ENCODE measurements at regions not wholly inside any gene's neighbourhood (a gene's known extent, or its start where the extent isn't known, plus 50 kb on each side); places are given as distances from the start of the nearest gene placed in this dataset.
"Not testable (repeated sequence)": the region's sequence is repeated elsewhere in the genome, so short reads cannot be mapped to it uniquely, and the experiment has no call there.

DNA sequence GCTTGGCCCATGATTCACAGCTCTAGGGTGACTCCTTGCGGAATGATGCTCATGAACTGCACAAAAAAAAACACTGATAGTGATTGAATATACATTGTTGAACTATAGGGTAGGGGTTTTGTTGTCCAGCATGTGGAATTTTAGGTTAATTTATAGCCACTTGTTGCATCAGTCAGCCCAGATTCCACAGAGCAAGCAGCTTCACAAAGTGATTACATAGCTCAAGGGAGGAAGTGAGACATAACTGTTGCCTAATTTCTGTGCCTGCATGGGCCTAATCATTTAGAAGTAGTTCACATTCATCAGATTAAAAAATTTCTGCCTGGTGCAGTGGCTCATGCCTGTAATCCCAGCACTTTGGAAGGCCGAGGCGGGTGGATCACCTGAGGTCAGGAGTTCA lies 142.2 kb upstream of the ZNF722 start:
- 93% methylated on average over 3 of the region's 3 CpGs for WGBS
- peaks cover 12% of the 10 kb centered on the region for H3K9me3 ChIP-seq

DNA sequence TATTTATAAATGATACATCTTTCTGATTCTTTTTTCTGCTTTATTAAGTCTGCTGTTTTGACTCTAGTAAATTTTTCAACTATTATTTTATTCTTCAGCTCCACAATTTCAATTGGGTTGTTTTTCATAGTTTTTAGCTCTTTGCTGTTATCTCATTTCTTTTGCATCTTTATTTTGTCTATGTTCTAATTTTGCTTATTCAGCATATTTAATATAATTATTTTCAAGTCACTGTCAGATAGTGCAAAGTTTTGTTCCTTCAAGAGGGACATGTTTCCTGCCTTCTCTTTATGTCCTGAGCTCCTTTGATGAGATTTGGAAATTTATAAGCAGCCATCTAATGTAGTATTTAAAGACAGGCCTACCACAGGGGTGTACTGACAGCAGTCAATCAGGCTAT lies 131.5 kb upstream of the ZNF722 start:
- no peaks in the 10 kb centered on the region for H3K27me3 ChIP-seq
- no peaks in the 10 kb centered on the region for H3K36me3 ChIP-seq
- no peak for TF ChIP-seq POLR2A (IDR thresholded peaks at IDR 0.05)
- no peak for TF ChIP-seq EP300 (IDR thresholded peaks at IDR 0.05)
- H3K27ac ChIP-seq = no peak overlapping the region
- H3K4me1 ChIP-seq = no peaks in the 10 kb centered on the region
- H3K4me3 ChIP-seq = no peak overlapping the region
- DNase-seq (ENCODE audit: low spot score in 2 of 2) = no peak
- peaks cover 25% of the 10 kb centered on the region for H3K9me3 ChIP-seq

More for the DNA sequence above, 142.2 kb upstream of the ZNF722 start:
- H3K27me3 ChIP-seq; H3K27ac ChIP-seq; H3K4me1 ChIP-seq; DNase-seq (ENCODE audit: low spot score in 2 of 2); H3K36me3 ChIP-seq; H3K4me3 ChIP-seq: not testable (repeated sequence)

DNA sequence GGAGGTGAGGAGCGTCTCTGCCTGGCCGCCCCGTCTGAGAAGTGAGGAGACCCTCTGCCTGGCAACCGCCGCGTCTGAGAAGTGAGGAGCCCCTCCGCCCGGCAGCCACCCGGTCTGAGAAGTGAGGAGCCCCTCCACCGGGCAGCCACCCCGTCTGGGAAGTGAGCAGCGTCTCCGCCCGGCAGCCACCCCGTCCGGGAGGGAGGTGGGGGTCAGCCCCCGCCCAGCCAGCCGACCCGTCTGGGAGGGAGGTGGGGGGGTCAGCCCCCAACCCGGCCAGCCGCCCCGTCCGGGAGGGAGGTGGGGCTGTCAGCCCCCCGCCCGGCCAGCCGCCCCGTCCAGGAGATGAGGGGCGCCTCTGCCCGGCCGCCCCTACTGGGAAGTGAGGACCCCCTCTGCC lies 124.4 kb upstream of the ZNF722 start:
- not testable (repeated sequence) for DNase-seq (ENCODE audit: low spot score in 2 of 2); H3K4me3 ChIP-seq; H3K36me3 ChIP-seq; H3K27me3 ChIP-seq; H3K27ac ChIP-seq; H3K4me1 ChIP-seq
- H3K9me3 ChIP-seq = peaks cover 63% of the 10 kb centered on the region
- 97% methylated on average over 5 of the region's 30 CpGs for WGBS

- Histone ChIP-seq H3K4me3 (no peak overlapping the region), H3K27me3 (no peaks in the 10 kb centered on the region), H3K9me3 (peaks cover 72% of the 10 kb centered on the region), H3K27ac (no peak overlapping the region), H3K4me1 (no peaks in the 10 kb centered on the region), H3K36me3 (no peaks in the 10 kb centered on the region)
- DNase-seq (ENCODE audit: low spot score in 2 of 2) = no peak
- TF ChIP-seq EP300 (IDR thresholded peaks at IDR 0.05) (no peak), POLR2A (IDR thresholded peaks at IDR 0.05) (no peak), POLR2AphosphoS5 (IDR thresholded peaks at IDR 0.05) (no peak)
- TF ChIP-seq, protein P1, sequence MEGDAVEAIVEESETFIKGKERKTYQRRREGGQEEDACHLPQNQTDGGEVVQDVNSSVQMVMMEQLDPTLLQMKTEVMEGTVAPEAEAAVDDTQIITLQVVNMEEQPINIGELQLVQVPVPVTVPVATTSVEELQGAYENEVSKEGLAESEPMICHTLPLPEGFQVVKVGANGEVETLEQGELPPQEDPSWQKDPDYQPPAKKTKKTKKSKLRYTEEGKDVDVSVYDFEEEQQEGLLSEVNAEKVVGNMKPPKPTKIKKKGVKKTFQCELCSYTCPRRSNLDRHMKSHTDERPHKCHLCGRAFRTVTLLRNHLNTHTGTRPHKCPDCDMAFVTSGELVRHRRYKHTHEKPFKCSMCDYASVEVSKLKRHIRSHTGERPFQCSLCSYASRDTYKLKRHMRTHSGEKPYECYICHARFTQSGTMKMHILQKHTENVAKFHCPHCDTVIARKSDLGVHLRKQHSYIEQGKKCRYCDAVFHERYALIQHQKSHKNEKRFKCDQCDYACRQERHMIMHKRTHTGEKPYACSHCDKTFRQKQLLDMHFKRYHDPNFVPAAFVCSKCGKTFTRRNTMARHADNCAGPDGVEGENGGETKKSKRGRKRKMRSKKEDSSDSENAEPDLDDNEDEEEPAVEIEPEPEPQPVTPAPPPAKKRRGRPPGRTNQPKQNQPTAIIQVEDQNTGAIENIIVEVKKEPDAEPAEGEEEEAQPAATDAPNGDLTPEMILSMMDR (IDR thresholded peaks at IDR 0.05) = no peak
- 98% methylated on average over 1 of the region's 1 CpG for WGBS
These were observed 121.8 kb upstream of the ZNF722 start for GRCh38 chr7:63876707-63877322.

DNA sequence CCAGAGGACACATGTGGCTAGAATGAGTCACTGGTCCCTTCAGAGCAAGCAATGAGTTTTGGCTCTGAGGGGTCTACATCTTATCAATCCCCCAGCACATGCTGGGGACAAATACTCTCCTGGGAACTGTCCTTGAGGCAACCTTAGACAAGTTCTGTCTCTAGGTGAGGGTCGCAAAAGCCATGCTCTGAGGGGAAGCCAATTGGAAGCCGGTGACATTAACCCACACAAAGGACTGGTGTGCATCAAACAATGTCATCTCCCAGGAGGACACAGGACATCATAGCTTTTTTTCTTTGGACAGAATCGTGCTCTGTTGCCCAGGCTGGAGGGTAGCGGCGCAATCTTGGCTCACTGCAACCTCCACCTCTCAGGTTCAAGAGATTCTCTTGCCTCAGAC lies 111.6 kb upstream of the ZNF722 start:
- peaks cover 34% of the 10 kb centered on the region for H3K9me3 ChIP-seq

DNA sequence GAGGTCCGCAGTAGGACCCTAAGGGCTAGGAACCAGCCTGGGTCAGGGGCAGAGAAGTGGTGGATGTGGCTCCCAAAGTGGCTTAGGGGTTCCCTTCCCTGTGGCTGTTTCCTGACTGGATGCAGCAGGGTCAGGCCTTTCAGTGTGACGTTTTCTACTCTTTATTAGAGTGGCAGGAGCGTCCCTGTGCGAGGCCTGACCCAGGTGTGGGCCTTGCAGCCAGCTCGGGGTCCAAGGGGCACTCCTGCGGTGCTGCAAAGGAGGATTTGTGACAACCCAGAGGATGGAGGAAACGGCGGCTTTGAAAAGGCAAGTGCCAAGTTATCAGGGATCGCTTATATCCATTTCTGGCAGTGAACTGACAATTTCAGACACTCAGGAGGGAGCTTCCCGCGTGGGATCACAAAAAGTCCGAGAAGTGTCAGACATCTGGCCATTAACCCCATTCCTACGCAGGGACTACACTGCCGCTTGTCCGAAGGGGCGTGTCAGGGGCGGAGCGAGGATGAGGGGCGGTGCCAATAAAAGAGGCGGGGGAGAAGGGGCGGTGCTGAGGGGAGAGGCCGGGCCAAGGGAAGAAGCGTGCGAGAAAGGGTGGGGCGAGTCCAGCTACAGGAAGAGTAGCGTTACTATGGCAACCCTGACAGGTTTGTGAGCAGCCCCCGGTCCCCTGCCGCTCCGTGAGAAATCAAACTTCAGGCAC lies 98.8 kb upstream of the ZNF722 start:
- no peak for TF ChIP-seq POLR2A (IDR thresholded peaks at IDR 0.05)
- TF ChIP-seq POLR2AphosphoS5 (IDR thresholded peaks at IDR 0.05) = no peak
- no peak for TF ChIP-seq EP300 (IDR thresholded peaks at IDR 0.05)
- TF ChIP-seq, protein P1 (IDR thresholded peaks at IDR 0.05) = no peak
- H3K9me3 ChIP-seq = no peaks in the 10 kb centered on the region
- H3K36me3 ChIP-seq = no peaks in the 10 kb centered on the region
- H3K4me1 ChIP-seq = peaks cover 15% of the 10 kb centered on the region
- no peaks in the 10 kb centered on the region for H3K27me3 ChIP-seq
- peak overlapping the region; percentile 45 for H3K27ac ChIP-seq
- DNase-seq (ENCODE audit: low spot score in 2 of 2) = peak in 1 of 2 donors; percentile 84
- WGBS = 13% methylated on average over 28 of the region's 29 CpGs
- peak overlapping the region; percentile 78 for H3K4me3 ChIP-seq

More for the DNA sequence above, 111.6 kb upstream of the ZNF722 start:
- H3K27me3 ChIP-seq = no peaks in the 10 kb centered on the region
- no peak for DNase-seq (ENCODE audit: low spot score in 2 of 2)
- no peak overlapping the region for H3K27ac ChIP-seq
- WGBS = 72% methylated on average over 5 of the region's 5 CpGs
- H3K36me3 ChIP-seq = no peaks in the 10 kb centered on the region
- TF ChIP-seq POLR2AphosphoS5 (IDR thresholded peaks at IDR 0.05) = no peak
- no peak for TF ChIP-seq EP300 (IDR thresholded peaks at IDR 0.05)
- TF ChIP-seq, protein P1 (IDR thresholded peaks at IDR 0.05) = no peak
- no peaks in the 10 kb centered on the region for H3K4me1 ChIP-seq
- no peak overlapping the region for H3K4me3 ChIP-seq

All from suprapubic skin (tissue), 4 donors.